ENCODE measurements at regions not wholly inside any gene's neighbourhood (a gene's known extent, or its start where the extent isn't known, plus 50 kb on each side); places are given as distances from the start of the nearest gene placed in this dataset.

GRCh38 chr3:105174017-105174615 lies 192.6 kb upstream of the ALCAM start:
- no peak for DNase-seq

GRCh38 chr3:105177576-105177975 lies 189.1 kb upstream of the ALCAM start:
- no peak for DNase-seq

GRCh38 chr3:105187344-105187743 lies 179.4 kb upstream of the ALCAM start:
- DNase-seq = no peak

GRCh38 chr3:105195260-105195659 lies 171.4 kb upstream of the ALCAM start:
- DNase-seq = no peak

- no peak for DNase-seq
These were observed 168.8 kb upstream of the ALCAM start for GRCh38 chr3:105197863-105198262.

- no peak for DNase-seq
These were observed 167.5 kb upstream of the ALCAM start for GRCh38 chr3:105199217-105199616.

- DNase-seq = no peak
These were observed 156.6 kb upstream of the ALCAM start for GRCh38 chr3:105210141-105210540.

- DNase-seq = no peak
These were observed 152.1 kb upstream of the ALCAM start for GRCh38 chr3:105214590-105214989.

GRCh38 chr3:105222568-105223093 lies 144.1 kb upstream of the ALCAM start:
- no peak for DNase-seq

GRCh38 chr3:105223815-105224214 lies 142.9 kb upstream of the ALCAM start:
- DNase-seq = no peak

GRCh38 chr3:105228696-105229095 lies 138.0 kb upstream of the ALCAM start:
- DNase-seq = no peak

GRCh38 chr3:105232553-105232952 lies 134.2 kb upstream of the ALCAM start:
- DNase-seq = no peak

GRCh38 chr3:105233010-105233409 lies 133.7 kb upstream of the ALCAM start:
- DNase-seq = no peak

- DNase-seq = no peak
These were observed 131.5 kb upstream of the ALCAM start for GRCh38 chr3:105235221-105235620.

- no peak for DNase-seq
These were observed 130.9 kb upstream of the ALCAM start for GRCh38 chr3:105235785-105236184.

GRCh38 chr3:105238367-105238766 lies 128.3 kb upstream of the ALCAM start:
- DNase-seq = no peak

- DNase-seq = no peak
These were observed 123.6 kb upstream of the ALCAM start for GRCh38 chr3:105243076-105243475.

GRCh38 chr3:105246536-105246935 lies 120.2 kb upstream of the ALCAM start:
- DNase-seq = no peak

GRCh38 chr3:105253225-105253624 lies 113.5 kb upstream of the ALCAM start:
- no peak for DNase-seq

- DNase-seq = no peak
These were observed 112.6 kb upstream of the ALCAM start for GRCh38 chr3:105254154-105254553.

- peak in 1 of 2 experiments; percentile 51 for DNase-seq
These were observed 111.4 kb upstream of the ALCAM start for GRCh38 chr3:105255350-105255749.

- DNase-seq = no peak
These were observed 107.2 kb upstream of the ALCAM start for GRCh38 chr3:105259496-105259895.

GRCh38 chr3:105260385-105260784 lies 106.3 kb upstream of the ALCAM start:
- no peak for DNase-seq

- no peak for DNase-seq
These were observed 92.2 kb upstream of the ALCAM start for GRCh38 chr3:105274536-105274935.

GRCh38 chr3:105274958-105275357 lies 91.8 kb upstream of the ALCAM start:
- no peak for DNase-seq

Data from NCI-H526 (cell line).